Activated CD8-positive, alpha-beta memory T cell treated with anti-CD3 and anti-CD28 coated beads, Interleukin-2, amount 50 U/mL, for 24 hours (primary cell): ENCODE measurements at regions not wholly inside any gene's neighbourhood (a gene's known extent, or its start where the extent isn't known, plus 50 kb on each side); places are given as distances from the start of the nearest gene placed in this dataset.

ENCODE experiments used
- DNase-seq: peaks from one replicate; pipeline ENCODE4 v3.0.0-alpha.2; 2020; ENCODE audit errors: extremely low read depth

DNA sequence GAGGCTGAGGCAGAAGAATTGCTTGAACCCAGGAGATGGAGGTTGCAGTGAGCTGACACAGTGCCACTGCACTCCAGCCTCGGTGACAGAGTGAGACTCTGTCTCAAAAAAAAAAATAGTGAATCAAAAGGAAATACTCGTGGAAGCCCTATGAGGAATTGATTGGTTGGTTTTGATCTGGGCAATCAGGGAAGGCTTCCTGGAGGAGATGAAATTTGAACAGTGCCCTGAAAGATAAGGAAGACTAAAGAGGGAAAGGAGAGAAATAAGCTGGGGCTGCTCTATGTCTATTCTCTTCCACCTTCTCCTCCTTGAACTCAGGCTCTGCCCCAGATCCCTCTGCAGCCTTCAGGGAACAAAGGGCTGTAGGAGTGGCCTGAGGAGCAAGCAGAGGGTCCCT, 54.1 kb downstream of the IRF2BPL start:
- DNase-seq, result no peak

DNA sequence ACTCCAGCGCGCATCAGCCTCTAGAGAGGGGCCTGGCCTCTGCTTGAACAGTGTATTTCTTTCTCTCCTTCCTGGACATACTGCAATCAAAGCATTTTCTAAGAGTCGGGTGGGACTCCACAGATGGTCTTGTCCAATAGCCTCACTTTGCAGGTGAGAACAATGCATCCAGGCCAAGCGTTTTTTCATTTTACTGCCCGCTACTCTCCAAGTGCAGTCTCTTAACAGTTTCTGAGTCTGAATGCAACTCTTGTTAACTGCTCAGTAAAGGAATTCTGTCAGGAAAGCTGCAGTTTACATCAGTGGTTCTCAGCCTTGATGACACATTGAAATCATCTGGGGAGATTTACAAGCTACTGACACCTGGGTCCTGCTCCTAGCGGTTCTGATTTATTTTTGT, 57.0 kb downstream of the IRF2BPL start:
- DNase-seq, result no peak

DNA sequence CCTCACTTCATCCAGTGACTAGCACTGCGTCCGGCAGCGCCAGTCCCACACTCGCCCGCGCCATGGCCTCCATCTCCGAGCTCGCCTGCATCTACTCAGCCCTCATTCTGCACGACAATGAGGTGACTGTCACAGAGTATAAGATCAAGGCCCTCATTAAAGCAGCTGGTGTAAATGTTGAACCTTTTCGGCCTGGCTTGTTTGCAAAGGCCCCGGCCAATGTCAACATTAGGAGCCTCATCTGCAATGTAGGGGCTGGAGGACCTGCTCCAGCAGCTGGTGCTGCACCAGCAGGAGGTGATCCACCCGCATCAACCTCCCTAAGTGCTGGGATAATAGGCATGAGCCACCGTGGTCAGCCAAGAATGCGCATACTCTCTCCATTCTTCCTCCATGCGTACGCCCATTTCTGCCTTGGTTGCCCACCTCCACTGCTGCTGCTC, 59.9 kb downstream of the IRF2BPL start:
- DNase-seq, result no peak

DNA sequence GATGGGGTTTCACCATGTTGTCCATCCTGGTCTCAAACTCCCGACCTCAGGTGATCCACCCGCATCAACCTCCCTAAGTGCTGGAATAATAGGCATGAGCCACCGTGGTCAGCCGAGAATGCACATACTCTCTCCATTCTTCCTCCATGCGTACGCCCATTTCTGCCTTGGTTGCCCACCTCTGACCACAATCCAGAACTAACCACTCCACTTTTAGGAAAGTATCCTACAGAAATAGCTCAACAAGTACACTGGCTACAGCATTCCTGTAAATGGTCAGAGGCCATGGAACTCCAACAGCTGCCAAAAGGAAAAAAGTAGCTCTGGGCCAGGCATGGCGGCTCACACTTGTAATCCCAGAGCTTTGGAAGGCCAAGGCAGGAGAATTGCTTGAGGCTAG, 60.7 kb downstream of the IRF2BPL start:
- DNase-seq, result no peak

DNA sequence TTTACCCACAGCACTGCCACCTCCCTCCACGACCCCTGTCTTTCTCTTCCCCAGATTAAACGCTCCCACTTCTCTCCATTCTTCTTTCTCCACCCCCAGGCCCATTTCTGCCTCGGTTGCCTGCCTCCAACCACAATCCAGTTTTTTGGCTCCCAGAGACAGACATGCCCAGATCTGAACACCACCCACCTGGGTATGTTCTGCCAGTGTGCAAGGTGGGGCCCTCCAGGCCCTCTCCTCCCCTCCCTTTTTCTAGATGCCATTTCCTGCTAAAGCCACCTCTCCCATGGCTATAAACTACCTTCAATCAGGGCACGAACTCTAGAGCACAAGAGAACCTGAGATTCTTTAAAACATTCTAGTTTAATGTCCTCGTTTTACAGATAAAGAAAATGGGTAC, 63.3 kb downstream of the IRF2BPL start:
- no peak for DNase-seq

DNA sequence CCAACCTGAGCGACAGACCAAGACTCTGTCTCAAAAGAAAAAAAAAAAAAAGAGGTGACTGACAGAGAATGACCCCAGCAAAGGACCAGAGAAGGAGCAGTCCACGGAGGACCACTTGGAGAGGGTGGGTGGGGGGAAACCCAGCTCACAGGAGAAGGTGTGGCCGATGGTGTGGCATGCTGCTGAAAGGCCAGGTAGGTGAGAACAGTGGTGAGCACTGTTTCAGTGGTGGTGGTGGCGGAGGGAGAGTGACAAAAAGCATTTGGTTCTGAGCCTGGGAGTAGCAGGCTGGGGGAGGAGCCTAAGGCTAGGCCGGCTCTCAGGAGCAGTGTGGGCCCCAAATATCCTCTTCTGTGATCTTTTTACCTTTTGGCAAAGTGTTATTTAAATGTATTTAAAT, 63.8 kb downstream of the IRF2BPL start:
- no peak for DNase-seq

DNA sequence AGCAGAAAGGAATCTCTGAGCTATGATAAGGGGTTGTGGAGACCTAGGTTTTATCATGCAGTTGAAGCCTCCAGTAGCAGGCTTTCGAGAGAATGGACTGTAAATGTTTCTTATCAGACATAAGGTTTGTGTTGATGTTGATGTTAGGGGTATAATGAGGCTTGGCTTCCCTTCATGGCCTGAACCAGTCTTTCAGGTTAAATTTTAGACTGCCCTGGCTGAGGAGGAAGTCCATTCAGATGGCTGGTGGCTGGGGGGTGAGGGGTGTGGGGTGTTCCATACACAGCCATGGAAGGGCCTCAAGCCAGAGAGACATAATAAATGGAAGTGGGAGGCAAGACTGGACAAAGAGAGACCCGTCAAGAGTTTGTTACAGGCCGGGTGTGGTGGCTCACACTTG, 65.1 kb downstream of the IRF2BPL start:
- no peak for DNase-seq

DNA sequence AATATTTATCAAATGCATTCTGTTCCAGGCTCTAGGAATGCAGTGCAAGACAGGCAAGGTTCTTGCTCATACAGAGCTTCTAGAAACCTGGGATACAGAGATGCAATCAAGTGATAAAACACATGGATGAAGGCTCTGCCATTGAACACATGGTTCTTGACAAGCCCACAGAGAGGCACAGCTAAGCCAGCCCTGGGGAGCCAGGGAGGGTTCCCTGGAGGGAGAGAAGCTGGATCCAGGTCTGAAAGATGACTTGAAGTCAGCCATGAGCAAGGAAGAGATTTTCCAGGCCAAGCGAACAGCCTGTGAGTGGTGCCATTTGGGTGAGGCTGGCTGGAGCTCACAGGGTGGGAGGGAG, 66.2 kb downstream of the IRF2BPL start:
- no peak for DNase-seq

DNA sequence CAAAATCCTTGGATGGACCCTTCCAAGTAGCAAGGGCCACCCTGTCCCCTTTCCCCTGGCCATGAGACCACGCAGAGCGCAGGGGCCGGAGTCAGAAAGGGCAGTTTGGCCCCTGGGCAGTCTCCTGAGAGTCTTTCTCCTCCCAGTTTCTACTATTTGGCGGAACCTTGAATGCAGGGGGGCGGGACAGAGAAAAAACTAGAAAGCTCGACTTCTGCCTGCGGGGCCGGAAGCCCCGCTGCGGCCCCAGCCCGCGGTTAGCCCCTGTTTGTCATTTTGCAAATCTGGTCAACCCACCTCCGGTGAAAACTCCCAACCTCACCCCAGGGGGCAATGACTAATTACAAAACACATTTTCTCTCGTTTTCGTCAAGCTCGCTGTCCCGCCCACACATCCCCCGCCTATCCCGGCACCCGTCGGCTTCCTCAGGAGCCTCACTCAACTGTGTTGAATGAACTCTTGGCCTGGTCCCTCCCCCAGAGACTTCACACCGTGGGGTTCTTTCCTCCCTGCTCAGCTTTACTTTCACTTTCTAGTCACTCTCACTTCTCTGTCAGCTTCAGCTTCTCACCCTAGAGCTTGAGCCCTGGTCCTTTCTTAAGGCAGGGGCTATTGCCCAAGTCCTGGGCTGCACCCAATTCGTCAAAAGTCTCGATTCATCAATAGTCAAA, 66.7 kb downstream of the IRF2BPL start:
- DNase-seq, result peak; percentile 93

DNA sequence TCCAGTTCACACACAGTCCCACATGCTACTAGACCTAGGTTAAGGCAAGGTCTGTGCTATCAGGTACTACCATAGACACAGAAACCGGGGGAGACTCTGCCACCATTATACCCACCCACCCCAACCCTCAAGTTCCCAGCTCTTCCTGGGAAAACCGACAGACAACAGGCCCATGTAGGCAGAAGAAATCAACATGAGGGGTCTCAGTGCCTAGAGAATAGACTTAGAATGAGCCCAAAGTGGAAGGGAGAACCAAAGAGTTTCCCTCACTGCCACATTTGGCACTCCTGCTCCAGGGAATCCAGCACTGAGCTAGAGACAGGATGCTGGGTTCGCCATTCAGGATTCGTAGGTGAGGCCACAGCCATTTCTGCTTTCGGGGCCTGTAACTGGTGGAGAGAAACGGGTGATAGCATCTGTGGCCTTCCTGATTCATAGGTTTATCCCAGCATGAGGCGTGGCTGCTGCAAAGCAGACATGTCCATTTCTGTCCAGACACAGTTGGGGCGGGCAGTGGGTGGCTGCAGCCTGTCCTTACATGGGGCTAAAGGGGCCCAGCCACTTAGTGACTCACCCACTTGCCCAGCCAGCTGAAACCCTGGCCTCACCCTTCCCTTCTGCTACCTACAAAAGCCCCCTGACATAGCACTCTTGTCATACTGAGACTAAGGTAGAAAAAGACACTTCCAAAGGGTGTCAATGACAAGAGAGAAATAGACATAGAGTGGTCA, 69.4 kb downstream of the IRF2BPL start:
- DNase-seq, result no peak

DNA sequence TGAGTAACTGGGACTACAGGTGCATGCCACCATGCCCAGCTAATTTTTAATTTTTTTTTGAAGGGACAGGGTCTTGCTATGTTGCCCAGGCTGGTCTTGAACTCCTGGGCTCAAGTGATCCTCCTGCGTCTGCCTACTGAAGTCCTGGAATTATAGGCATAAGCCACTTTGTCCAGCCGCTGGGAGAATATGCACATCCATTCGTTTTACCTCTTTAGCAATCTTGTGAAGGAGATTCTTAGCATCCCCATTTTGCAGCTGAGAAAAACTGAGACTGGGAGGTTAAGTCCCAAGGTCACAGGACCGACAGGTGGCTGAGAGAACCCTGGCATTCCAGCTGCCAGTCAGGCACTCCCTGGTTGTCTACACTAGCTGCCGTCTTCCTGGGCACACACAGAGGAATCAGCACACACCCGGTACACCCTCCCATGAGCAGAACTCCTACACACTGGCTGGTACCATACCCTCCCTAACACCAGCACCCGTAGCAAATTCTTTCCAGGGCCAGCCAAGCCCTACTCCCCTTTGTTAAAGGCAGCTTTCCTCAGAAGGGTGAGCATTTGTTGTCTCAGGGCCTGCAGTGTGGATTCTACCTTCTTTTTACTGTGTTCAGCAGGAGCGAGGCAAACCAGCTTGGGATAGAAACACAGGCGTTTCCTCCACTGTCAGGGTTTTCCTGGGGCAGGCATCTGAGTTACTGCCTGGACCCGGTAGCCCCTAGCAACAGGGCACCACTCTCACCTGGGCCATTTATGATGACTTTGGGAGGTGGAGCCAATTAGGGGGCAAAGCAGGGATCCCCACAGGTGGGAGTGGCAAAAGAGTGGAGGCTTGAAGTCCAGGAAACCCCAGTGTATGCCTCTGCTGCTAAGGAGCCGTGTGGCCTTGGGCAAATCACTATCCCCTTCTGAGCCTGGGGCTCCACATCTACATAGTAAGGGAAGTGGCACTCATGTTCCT, 70.2 kb downstream of the IRF2BPL start:
- DNase-seq, result no peak

DNA sequence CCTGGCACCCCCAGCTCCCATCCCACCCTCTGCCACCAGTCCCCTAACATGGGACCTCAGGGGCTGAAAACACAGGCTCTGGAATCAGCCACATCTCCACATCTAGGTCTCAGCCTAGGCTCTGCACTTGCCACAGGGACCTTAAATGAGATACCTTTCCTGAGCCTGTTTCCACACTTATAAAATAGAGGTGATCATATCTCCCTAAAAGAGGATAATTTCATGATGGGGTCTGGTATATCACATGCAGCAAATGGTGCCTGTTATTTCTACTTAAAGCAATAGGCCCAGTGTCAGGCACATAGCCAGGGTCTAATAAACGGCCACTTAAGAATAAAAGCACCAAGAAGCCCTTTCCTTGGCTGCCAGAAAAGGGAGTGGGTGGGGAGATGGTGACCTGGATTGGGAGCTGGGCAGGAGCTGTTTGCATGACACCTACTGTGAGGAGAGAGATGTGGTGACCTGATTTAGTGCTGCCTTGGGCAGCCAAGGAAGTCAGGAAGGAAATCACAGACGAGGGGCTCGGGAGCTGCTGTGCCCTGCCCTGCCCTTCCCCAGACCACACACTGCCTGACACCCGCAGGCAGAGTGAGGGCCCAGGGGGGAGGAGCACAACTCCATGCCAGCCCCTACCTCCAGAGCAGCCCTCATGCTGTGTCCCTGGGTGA, 71.2 kb downstream of the IRF2BPL start:
- no peak for DNase-seq

DNA sequence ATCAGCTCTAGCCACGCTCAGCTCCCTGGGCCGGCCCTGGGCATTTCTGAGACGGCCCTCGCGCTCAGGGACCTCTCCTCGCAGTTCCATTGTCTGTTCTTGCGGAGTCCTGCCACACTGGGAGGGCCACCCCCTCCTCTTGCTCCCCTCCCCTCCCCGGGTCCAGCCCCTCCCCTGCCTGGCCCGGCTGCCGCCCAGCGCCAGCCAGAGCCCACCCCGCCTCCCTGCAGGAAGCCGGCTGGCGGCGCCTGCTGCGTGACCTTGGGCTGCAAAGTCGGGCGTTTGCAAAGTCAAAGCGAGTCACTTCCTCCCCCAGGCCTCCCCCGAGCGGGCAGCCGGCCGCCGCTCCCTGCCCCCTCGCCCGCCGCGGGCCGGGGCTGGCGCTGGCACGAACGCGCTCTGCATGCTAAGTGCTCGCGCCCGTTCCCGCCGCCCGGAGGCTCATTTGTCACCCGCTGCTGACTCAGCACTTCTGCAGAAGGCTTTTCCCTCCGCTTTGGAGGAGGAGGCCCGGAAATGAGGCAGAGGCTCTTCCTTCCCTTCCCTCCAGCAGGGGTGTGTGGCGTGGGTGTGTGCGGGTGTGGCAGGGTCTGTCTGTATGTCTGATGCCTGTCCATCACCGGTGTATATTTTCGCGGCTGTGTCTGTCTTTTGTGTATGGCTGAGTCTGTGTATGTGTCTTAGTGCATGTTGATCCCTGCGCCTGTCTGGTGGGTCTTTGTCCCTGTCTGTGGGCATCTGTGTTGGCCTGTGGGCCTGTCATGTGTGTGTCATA, 72.0 kb downstream of the IRF2BPL start:
- DNase-seq, result peak; percentile 73

DNA sequence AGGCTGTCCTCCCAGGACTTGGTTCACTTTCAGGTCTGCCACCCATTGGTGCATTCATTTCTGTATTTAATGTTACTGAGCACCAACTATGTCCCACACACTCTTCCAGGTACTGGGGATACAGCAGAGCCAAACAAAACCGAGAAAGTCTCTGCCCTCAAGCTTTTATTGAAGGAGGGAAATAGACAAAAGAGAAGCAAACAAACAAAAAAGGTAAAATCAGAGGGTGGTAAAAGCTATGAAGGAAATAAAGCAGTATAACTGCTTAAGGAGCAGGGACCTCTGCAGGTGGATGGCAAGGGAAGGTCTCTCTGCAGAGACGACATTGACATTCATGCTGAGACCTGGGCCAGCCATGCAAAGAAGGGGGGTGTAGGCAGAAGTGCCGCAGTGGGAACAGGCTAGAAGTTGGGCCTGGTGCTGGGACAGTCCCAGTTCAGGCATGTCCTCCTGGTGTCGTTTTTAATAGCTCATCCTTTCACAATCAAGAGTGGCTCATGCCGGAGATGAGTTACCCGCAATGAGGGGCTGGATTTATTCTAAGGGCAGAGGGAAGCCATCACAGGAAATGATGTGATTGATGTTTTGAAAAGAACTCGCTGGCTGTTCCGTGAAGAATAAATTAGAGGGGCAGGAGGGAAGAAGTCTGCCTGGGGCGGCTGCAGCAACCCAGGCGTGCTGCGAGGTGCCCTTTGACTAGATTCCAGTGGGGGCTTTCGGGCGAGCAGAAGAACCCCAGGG, 72.8 kb downstream of the IRF2BPL start:
- peak; percentile 23 for DNase-seq

DNA sequence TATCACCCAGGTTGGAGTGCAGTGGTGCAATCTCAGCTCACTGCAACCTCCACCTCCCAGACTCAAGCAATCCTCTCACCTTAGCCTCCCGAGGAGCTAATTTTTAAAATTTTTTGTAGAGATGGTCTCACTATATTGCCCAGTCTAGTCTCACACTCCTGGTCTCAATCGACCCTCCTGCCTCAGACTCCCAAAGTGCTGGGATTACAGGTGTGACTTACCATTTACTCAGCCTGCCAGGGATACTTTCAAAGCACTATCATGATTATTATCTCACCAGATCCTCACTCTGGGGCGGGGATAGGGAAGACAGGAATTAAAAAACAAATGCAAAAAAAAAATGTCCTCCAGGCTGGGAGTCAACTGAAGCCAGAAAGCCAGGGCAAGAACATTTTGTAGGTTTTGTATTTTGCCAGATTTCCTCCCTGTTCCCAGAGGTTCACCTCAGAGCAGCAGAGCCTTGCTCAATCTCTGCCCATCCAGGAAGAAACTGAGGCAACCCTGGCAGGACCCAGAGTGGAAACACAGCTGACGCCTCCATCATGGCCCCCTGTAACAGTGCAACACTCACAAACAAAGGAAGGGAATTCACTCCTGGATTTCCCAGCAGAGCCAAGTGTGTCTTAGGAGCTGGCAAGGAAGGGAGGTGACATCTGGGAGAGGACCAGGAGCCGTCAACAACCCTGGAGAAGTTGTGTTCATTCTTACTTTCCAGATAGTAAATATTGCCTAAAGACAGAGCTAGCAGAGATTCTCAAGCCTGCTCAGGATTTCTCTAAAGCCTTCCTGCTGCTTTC, 73.9 kb downstream of the IRF2BPL start:
- no peak for DNase-seq

DNA sequence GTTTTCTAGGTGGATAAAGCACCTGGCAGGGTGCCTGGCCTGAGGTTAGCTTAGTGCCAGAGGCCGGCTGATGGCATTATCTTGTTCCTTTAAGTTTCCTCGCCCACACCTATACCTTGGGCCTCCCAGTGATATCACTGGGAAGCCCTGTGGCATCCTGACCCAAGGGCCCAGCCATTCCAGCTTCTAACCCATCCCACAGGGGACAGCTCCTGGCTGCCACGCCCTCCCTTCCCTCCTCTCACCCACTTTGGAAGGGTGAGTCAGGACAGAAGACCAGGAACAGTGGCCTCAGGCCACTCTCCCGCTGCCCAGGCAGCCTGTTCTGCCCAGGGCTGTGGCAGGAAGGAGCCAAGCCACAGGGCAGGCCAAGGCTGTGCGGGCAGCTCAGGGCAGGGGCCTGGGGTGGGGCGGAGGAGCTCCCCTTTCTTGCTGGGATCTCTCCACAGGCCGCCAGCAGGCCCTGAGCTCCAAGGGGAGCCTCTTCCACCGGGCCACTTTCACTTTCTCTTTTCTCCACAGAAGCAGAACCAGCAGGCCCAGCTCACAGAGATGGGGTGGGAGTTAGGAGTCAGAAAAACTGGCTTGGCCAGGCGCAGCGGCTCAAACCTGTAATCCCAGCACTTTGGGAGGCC, 75.1 kb downstream of the IRF2BPL start:
- DNase-seq, result no peak

DNA sequence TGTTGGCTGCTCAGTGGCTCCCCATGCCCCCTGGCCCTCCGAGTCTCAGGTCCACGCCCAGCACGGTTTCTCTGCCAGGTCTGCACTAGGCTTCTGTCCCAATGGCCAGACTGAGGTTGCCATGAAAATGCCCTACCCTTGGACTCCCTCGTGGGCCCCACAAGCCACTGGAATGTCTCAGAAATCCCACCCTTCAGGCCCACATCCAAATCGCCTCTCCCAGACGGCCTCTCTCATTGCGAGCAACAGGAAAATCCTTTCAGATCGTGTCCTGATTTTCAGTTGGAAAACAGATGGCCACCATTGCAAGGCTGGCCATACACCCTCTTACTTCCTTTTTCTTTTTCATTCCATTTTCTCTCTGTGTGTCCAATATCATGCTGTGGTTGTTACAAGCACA, 77.3 kb downstream of the IRF2BPL start:
- DNase-seq, result no peak

DNA sequence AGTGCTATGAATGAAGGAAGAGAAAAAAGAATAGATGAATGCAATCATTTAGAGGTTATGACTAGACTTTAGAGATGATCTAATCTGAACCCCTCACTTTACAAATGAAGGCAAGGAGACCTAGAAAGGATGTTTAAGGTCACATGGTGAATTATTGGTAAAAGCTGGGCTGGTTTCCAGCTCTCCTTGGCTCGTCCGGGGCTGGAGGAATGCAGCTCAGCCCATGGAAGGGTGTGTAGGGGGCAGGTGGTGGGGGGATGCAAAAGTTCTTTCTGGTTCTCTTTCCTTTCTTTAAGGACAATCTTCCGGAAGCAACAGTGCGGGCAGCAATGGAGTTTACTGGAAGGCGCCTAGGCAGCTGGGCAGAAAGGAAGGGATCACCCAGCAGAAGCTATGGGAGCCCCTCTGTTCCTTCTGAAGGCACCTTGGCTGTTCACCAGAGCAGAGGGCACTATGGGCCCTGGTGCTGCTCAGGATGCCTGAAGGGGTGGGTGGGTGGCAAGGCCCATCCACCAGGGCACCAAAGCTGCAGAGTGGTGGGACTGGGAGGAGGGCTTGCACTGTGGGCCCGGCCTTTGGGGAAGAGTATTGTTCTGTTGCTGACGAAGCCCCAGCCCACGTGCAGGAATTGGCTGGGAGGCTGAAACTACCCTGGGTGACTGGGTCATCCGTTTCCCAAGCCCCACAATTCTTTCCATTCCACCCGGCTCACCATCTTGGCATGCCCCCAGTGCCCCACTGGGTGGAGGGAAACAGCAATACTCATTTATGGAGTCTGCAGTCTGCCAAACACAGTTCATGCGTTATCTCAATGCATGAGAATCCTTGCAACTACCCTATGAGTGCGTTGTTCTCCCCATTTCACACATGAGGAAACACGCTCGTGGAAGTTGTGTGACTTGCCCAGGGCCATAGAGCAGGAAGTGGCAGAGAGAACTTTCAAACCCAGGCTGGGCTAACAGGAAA, 78.2 kb downstream of the IRF2BPL start:
- no peak for DNase-seq
